WI38 (cell line): ENCODE measurements at regions not wholly inside any gene's neighbourhood (a gene's known extent, or its start where the extent isn't known, plus 50 kb on each side); places are given as distances from the start of the nearest gene placed in this dataset.
"Not testable (repeated sequence)": the region's sequence is repeated elsewhere in the genome, so short reads cannot be mapped to it uniquely, and the experiment has no call there.

ENCODE experiments used
- H3K4me3 ChIP-seq: 2 replicates; pipeline ENCODE4 v1.5.1; 2011; ENCODE audit warnings: low read depth, mild to moderate bottlenecking, control low read depth, low read length
- TF ChIP-seq, protein P1 (sequence below): IDR thresholded peaks from 2 replicates; pipeline ENCODE4 v1.5.1; 2012; ENCODE audit warnings: low read depth, mild to moderate bottlenecking, control low read depth, low read length

- H3K4me3 ChIP-seq: no peak overlapping the region
- TF ChIP-seq, protein P1, sequence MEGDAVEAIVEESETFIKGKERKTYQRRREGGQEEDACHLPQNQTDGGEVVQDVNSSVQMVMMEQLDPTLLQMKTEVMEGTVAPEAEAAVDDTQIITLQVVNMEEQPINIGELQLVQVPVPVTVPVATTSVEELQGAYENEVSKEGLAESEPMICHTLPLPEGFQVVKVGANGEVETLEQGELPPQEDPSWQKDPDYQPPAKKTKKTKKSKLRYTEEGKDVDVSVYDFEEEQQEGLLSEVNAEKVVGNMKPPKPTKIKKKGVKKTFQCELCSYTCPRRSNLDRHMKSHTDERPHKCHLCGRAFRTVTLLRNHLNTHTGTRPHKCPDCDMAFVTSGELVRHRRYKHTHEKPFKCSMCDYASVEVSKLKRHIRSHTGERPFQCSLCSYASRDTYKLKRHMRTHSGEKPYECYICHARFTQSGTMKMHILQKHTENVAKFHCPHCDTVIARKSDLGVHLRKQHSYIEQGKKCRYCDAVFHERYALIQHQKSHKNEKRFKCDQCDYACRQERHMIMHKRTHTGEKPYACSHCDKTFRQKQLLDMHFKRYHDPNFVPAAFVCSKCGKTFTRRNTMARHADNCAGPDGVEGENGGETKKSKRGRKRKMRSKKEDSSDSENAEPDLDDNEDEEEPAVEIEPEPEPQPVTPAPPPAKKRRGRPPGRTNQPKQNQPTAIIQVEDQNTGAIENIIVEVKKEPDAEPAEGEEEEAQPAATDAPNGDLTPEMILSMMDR: no peak
Observed at GRCh38 chr7:121540138-121540537, 144.0 kb upstream of the FAM3C start.

DNA sequence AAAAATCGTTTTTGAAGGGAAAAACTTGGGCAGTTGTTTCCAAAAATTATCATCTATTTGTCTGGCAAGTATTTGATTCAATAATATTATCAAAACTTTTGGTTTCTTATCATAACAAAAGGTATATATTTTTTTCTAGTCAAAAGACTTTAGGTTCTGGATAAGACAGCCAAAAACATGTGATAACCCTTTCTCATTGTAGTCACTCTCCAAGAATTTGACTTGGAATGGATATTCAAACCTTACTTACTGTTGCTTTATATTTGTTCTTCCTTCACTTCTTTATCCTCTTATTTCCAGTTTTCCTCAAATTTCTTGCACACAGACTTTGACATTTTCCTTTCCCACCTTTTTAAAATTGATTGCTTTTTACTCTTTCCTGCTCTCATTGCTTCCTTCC lies 140.9 kb upstream of the FAM3C start:
- TF ChIP-seq, protein P1: no peak

GRCh38 chr7:121531175-121532070 lies 135.3 kb upstream of the FAM3C start:
- TF ChIP-seq, protein P1: no peak

More for the DNA sequence above, 140.9 kb upstream of the FAM3C start:
- H3K4me3 ChIP-seq: no peak overlapping the region

DNA sequence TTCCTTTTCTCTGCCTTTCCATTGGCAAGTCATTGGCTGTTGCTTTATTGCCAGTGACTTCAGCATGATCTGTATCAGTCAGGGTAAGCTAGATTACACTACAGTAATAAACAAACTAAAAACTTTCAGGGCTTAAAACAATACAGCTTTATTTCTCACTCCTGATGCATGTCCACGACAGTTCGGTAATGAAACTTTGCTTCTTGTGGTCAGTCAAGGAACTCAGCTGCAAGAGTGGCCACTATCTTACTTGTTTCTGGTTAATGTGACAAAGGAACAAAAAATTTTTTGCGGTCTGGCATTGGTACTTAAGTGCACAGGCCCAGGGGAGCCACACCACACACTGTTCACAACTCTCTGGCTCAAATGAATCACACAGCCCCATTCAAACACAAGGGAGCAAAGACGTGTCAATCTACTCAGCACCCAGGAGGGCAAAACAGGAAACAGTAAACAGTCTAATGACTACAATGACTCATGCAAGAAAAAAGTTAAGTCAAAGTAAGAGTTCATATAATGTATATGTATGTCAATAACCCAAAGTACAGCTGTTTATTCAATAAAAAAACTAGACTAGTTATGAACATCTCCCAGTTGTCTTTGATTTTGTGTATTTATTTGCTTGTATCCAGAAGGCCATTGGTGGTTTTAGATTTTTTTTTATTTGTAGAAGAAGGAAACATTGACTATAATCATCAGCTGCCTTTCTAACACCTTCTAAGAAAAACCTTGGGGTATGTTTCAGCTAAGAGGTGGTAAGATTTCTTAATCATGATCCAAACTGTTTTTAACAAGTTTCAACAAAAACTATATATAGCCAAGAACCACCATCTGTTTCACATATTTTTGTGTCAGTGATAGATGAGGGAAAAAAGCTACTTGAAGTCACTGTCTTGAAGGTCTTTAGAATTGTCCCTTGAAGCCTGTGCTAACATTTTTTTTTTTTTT lies 134.4 kb upstream of the FAM3C start:
- TF ChIP-seq, protein P1: no peak
- no peak overlapping the region for H3K4me3 ChIP-seq

More at GRCh38 chr7:121531175-121532070, 135.3 kb upstream of the FAM3C start:
- H3K4me3 ChIP-seq: no peak overlapping the region

DNA sequence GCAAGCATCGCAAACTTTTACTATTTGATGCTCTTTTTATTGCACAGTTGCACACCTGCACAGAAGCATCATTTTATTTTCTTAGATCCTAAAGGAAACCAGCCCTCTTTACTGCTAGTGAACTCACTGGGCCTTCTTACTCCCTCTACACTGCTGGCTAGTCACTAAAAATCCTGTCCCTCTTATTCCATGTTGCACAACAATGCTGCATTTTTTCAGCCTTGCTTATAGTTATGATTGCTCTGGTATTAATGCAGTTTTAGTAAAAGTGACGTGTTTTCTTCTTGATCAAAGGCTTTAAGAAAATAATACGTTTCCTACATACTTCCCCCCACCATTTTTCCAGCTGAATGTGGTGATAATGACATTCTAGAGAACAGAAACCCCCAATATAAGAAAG lies 132.9 kb upstream of the FAM3C start:
- H3K4me3 ChIP-seq: no peak overlapping the region

DNA sequence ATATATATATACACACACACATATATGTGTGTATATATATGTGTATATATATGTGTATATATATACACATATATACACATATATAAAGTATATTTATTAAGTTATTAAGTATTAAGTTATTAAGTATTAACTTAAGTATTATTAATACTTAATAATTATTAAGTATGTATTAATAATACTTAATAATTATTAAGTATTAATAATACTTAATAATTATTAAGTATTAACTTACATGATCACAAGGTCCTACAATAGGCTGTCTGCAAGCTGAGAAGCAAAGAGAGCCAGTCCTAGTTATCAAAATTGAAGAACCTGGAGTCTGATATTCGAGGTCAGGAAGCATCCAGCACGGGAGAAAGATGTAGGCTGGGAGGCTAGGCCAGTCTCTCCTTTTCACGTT lies 130.1 kb upstream of the FAM3C start:
- H3K4me3 ChIP-seq: not testable (repeated sequence)

More for the DNA sequence above, 132.9 kb upstream of the FAM3C start:
- TF ChIP-seq, protein P1: no peak

- TF ChIP-seq, protein P1: no peak
- H3K4me3 ChIP-seq: no peak overlapping the region
Observed at GRCh38 chr7:121525155-121525819, 129.2 kb upstream of the FAM3C start.
